Fibroblast of the aortic adventitia (primary cell): ENCODE measurements at regions not wholly inside any gene's neighbourhood (a gene's known extent, or its start where the extent isn't known, plus 50 kb on each side); places are given as distances from the start of the nearest gene placed in this dataset.

Experiments
- DNase-seq: peaks from one replicate; pipeline ENCODE4 v3.0.0-alpha.2; 2010; ENCODE audit warnings: low read depth
- H3K4me3 ChIP-seq: 2 replicates; pipeline ENCODE4 v1.5.1; 2011; ENCODE audit warnings: low read depth, mild to moderate bottlenecking, control low read depth, low read length, moderate library complexity
- TF ChIP-seq, protein P1 (sequence below): IDR thresholded peaks from 2 replicates; pipeline ENCODE4 v1.5.1; 2011; ENCODE audit warnings: mild to moderate bottlenecking, low read length, control low read depth, inconsistent platforms; ENCODE audit not compliant: insufficient read depth

GRCh38 chr2:381941-382727 lies 94.2 kb upstream of the ALKAL2 start:
- no peak for DNase-seq
- no peak overlapping the region for H3K4me3 ChIP-seq
- TF ChIP-seq, protein P1, sequence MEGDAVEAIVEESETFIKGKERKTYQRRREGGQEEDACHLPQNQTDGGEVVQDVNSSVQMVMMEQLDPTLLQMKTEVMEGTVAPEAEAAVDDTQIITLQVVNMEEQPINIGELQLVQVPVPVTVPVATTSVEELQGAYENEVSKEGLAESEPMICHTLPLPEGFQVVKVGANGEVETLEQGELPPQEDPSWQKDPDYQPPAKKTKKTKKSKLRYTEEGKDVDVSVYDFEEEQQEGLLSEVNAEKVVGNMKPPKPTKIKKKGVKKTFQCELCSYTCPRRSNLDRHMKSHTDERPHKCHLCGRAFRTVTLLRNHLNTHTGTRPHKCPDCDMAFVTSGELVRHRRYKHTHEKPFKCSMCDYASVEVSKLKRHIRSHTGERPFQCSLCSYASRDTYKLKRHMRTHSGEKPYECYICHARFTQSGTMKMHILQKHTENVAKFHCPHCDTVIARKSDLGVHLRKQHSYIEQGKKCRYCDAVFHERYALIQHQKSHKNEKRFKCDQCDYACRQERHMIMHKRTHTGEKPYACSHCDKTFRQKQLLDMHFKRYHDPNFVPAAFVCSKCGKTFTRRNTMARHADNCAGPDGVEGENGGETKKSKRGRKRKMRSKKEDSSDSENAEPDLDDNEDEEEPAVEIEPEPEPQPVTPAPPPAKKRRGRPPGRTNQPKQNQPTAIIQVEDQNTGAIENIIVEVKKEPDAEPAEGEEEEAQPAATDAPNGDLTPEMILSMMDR = no peak

GRCh38 chr2:381181-381580 lies 93.3 kb upstream of the ALKAL2 start:
- TF ChIP-seq, protein P1 = no peak
- DNase-seq = no peak
- no peak overlapping the region for H3K4me3 ChIP-seq

GRCh38 chr2:380772-381171 lies 92.9 kb upstream of the ALKAL2 start:
- no peak overlapping the region for H3K4me3 ChIP-seq
- no peak for DNase-seq
- TF ChIP-seq, protein P1 = no peak

DNA sequence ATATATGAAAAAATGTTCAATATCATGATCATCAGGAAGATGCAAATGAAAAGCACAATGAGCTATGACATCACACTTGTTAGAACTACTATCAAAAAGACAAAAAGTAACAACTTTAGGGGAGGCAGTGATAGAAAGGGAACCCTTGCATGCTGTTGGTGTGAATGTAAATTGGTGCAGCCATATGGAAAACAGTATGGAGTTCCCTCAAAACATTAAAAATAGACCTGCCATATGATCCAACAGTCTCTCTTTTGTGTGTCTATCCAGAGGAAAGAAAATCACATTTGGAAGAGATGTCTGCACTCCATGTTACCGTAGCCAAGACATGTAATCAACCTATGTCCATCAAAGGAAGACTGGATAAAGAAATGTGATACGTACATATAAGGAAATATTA lies 92.3 kb upstream of the ALKAL2 start:
- TF ChIP-seq, protein P1 = no peak
- DNase-seq = no peak

GRCh38 chr2:379778-380177 lies 91.9 kb upstream of the ALKAL2 start:
- TF ChIP-seq, protein P1 = no peak
- H3K4me3 ChIP-seq = no peak overlapping the region
- DNase-seq = no peak

More for the DNA sequence above, 92.3 kb upstream of the ALKAL2 start:
- no peak overlapping the region for H3K4me3 ChIP-seq

DNA sequence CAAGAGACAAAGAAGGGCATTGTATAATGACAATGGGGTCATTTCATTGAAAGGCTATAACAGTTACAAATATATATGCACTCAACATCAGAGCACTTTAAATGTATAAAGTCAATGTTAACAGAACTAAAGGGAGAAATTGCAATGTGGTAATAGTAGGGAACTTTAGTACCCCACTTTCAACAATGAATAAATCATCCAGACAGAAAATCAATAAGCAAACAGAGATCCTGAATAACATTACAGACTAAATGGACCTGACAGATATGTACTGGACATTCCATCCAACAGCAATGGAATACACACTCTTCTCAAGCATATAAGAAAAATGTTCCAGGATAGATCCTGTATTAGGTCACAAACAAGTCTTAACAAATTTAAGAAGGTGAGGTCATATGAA lies 90.5 kb upstream of the ALKAL2 start:
- no peak for DNase-seq
- TF ChIP-seq, protein P1 = no peak
- H3K4me3 ChIP-seq = no peak overlapping the region

DNA sequence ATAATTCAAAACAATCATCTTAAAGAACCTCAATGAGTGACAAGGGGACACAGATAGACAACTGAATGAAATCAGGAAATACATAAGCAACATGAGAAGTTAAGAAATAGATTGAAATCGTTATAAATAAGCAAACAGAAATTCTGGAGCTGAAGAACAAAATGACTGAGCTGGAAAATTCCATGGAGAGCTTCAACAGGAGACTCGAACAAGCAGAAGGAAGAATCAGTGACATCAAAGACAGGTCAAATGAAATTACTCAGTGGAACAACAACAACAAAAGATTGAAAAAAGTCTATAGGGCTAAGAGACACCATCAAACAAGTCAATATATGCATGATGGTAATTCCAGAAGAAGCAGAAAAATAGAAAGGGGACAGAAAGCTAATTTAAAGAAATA lies 89.5 kb upstream of the ALKAL2 start:
- TF ChIP-seq, protein P1 = no peak
- DNase-seq = no peak
- no peak overlapping the region for H3K4me3 ChIP-seq
